NCI-H128 (cell line): ENCODE measurements at regions not wholly inside any gene's neighbourhood (a gene's known extent, or its start where the extent isn't known, plus 50 kb on each side); places are given as distances from the start of the nearest gene placed in this dataset.

ENCODE experiments used
- DNase-seq: peaks from one replicate; lab custom pipeline; 2025; ENCODE audit not compliant: unreplicated experiment; lab: John Stamatoyannopoulos, UW

GRCh38 chr5:32504329-32504988, 59.9 kb upstream of the ZFR start:
- DNase-seq = no peak

- no peak for DNase-seq
Observed at GRCh38 chr5:32503261-32503660, 58.7 kb upstream of the ZFR start.

- DNase-seq = no peak
Observed at GRCh38 chr5:32501071-32502002, 56.8 kb upstream of the ZFR start.

- DNase-seq = no peak
Observed at GRCh38 chr5:32500181-32500580, 55.6 kb upstream of the ZFR start.

- no peak for DNase-seq
Observed at GRCh38 chr5:32499261-32499660, 54.7 kb upstream of the ZFR start.

GRCh38 chr5:32498484-32498883, 53.9 kb upstream of the ZFR start:
- no peak for DNase-seq

GRCh38 chr5:32496104-32496503, 51.6 kb upstream of the ZFR start:
- DNase-seq = no peak

GRCh38 chr5:32494827-32495226, 50.3 kb upstream of the ZFR start:
- DNase-seq = no peak
